Stimulated activated CD4-positive, alpha-beta T cell treated with anti-CD3 and anti-CD28 coated beads, TNF-alpha, amount 100 ng/mL, for 4 hours (primary cell): ENCODE measurements at regions not wholly inside any gene's neighbourhood (a gene's known extent, or its start where the extent isn't known, plus 50 kb on each side); places are given as distances from the start of the nearest gene placed in this dataset.
"Not testable (repeated sequence)": the region's sequence is repeated elsewhere in the genome, so short reads cannot be mapped to it uniquely, and the experiment has no call there.

Source experiments
- DNase-seq, 3 experiments: peaks; one replicate each; pipeline ENCODE4 v3.0.0-alpha.2; 2020; ENCODE audit warnings: low read depth in 3 of 3

GRCh38 chr19:37303591-37304171 lies 67.2 kb upstream of the ZNF527 start:
- DNase-seq, result no peak

- DNase-seq, result no peak
Observed at GRCh38 chr19:37304190-37304883, 66.6 kb upstream of the ZNF527 start.

DNA sequence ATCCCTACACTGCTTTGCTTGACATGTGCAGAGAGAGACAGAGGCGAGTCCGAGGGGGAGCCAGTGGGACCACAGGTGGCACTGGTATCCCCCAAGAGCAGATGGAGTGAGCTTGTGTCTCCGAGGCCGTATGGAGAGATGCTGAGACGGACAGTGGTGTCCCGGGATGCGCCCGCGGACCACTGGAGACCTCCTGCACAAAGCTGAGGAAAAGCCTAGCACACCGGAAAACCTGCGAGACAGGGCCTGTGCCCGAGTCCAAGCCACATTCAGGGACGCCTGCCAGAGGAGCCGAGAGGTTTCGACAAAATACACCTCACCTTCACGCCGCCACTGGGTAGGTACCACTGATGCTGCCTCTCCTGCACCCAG lies 66.0 kb upstream of the ZNF527 start:
- no peak for DNase-seq

- no peak for DNase-seq
Observed at GRCh38 chr19:37306383-37306963, 64.4 kb upstream of the ZNF527 start.

- DNase-seq, result no peak
Observed at GRCh38 chr19:37309834-37310575, 60.9 kb upstream of the ZNF527 start.

DNA sequence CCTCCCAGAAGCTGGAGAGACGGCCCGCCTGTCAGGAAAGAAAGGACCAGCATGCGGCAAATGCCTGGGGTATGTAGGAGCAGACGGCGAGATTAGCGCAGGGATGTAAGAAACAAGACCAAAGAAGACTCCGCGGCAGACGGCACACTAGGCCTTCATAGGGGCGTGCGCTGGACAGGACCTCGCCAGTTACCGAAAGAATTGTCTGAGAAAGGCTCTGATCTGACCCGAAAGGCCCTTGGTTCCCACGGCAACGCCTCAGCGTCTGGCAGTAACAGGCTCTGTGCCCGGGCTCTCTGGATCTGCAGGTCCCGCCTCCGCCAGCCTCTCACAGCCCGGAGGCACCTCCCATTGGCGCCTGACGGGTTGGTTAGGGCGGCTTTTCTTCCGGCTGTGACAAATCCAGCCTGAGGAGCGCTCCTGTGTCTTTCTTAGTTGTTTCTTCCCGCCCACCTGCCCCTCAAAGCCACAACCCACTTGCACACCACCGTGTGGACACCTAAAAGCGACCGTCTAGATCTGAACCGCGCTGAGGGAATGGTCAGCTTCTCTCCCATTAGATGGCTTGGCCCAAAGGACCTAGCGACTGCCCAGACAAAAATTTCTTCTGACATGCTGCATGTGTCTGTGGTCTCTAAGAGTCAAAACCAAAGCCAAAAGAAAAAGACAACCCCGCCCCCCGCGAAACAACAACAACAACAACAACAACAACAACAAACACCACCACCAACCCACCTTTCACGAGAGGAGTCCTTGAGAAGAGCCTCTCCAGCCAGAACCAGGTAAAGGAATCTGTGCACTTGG lies 58.2 kb upstream of the ZNF527 start:
- DNase-seq, result peak in 2 of 3 experiments; percentile 27 to 37

GRCh38 chr19:37313335-37313627 lies 57.6 kb upstream of the ZNF527 start:
- no peak for DNase-seq

GRCh38 chr19:37317403-37318209 lies 53.3 kb upstream of the ZNF527 start:
- peak; percentile 82 to 85 (median 84) for DNase-seq

DNA sequence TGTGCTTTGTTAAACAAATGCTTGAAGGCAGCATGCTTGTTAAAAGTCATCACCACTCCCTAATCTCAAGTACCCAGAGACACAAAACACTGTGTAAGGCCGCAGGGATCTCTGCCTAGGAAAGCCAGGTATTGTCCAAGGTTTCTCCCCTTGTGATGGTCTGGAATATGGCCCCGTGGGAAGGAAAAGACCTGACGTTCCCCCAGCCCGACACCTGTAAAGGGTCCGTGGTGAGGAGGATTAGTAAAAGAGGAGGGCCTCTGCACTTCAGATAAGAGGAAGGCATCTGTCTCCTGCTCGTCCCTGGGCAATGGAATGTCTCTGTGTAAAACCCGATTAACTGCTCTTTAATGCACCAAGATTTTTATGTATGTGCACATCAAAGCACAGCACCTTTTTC lies 49.9 kb upstream of the ZNF527 start:
- DNase-seq, result not testable (repeated sequence)
